Ascending aorta (tissue), 2 donors: ENCODE measurements at regions not wholly inside any gene's neighbourhood (a gene's known extent, or its start where the extent isn't known, plus 50 kb on each side); places are given as distances from the start of the nearest gene placed in this dataset.

Experiments
- DNase-seq, 2 donors: peaks; one replicate each; pipeline ENCODE4 v3.0.0-alpha.2; 2019; ENCODE audit warnings: low spot score in 2 of 2
- H3K27ac ChIP-seq, 2 donors: fragments of 200-600 bp; sonication (generic); one replicate each; pipeline ENCODE4 v1.5.1; 2016 to 2017; ENCODE audit warnings: mild to moderate bottlenecking in 1 of 2
- H3K27me3 ChIP-seq: fragments of 200-600 bp; sonication (generic); one replicate; pipeline ENCODE4 v1.5.1; 2017
- H3K36me3 ChIP-seq, 2 donors: fragments of 200-600 bp; sonication (generic); one replicate each; pipeline ENCODE4 v1.5.1; 2016
- H3K4me1 ChIP-seq, 2 donors: fragments of 200-600 bp; sonication (generic); one replicate each; pipeline ENCODE4 v1.5.1; 2016 to 2017; ENCODE audit warnings: mild to moderate bottlenecking in 1 of 2
- H3K4me3 ChIP-seq, 2 donors: fragments of 200-600 bp; sonication (generic); one replicate each; pipeline ENCODE4 v1.5.1; 2016 to 2017; ENCODE audit warnings: mild to moderate bottlenecking in 1 of 2
- H3K9me3 ChIP-seq, 2 donors: fragments of 200-600 bp; sonication (generic); one replicate each; pipeline ENCODE4 v1.5.1; 2016
- intact Hi-C: fragments of 100-400 bp; cut with DNase I; formaldehyde crosslinking; loops from one replicate; pipeline ENCODE4 v1.15.1; 2023
- TF ChIP-seq, protein P1 (sequence below), 3 experiments: fragments of 200-600 bp in 2 of 3; fragments of 450-650 bp in 1 of 3; sonication (generic) in 2 of 3; IDR thresholded peaks; one replicate each; pipeline ENCODE4 v1.5.1; 2016 to 2019; ENCODE audit warnings: antibody characterized with exemption in 3 of 3, mild to moderate bottlenecking in 1 of 3, moderate library complexity in 1 of 3

DNA sequence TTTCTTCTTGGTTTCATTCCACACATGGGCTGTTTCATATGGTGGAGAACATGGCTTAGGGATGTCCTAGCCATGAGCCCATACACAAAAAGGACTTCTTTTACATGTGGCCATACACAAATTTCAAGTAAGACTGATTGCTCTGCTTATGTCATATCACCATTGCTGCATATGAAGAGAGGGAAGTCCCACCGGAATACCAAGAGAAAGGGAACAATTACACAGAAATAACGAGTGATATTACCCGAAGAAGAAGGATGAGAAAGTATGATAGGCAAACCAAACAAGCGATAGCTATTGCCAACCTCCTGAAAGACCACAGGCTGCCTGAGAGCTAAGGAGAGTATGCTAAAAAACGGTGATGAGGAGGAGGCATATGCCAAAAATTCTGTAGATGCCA lies 70.5 kb upstream of the TNFRSF21 start:
- H3K27me3 ChIP-seq: no peaks in the 10 kb centered on the region
- no peaks in the 10 kb centered on the region for H3K4me1 ChIP-seq
- no peaks in the 10 kb centered on the region for H3K36me3 ChIP-seq
- TF ChIP-seq, protein P1, sequence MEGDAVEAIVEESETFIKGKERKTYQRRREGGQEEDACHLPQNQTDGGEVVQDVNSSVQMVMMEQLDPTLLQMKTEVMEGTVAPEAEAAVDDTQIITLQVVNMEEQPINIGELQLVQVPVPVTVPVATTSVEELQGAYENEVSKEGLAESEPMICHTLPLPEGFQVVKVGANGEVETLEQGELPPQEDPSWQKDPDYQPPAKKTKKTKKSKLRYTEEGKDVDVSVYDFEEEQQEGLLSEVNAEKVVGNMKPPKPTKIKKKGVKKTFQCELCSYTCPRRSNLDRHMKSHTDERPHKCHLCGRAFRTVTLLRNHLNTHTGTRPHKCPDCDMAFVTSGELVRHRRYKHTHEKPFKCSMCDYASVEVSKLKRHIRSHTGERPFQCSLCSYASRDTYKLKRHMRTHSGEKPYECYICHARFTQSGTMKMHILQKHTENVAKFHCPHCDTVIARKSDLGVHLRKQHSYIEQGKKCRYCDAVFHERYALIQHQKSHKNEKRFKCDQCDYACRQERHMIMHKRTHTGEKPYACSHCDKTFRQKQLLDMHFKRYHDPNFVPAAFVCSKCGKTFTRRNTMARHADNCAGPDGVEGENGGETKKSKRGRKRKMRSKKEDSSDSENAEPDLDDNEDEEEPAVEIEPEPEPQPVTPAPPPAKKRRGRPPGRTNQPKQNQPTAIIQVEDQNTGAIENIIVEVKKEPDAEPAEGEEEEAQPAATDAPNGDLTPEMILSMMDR (IDR thresholded peaks at IDR 0.05): no peak
- intact Hi-C loops: no loop called here
- no peak overlapping the region for H3K27ac ChIP-seq
- no peak overlapping the region for H3K4me3 ChIP-seq
- H3K9me3 ChIP-seq: no peaks in the 10 kb centered on the region
- no peak for DNase-seq

- intact Hi-C loops: no loop called here
- Histone ChIP-seq H3K4me3 (no peak overlapping the region), H3K36me3 (no peaks in the 10 kb centered on the region), H3K27me3 (no peaks in the 10 kb centered on the region), H3K9me3 (no peaks in the 10 kb centered on the region), H3K27ac (no peak overlapping the region), H3K4me1 (no peaks in the 10 kb centered on the region)
- TF ChIP-seq, protein P1 (IDR thresholded peaks at IDR 0.05): no peak
- no peak for DNase-seq
These were observed 71.3 kb upstream of the TNFRSF21 start for GRCh38 chr6:47381036-47381435.

DNA sequence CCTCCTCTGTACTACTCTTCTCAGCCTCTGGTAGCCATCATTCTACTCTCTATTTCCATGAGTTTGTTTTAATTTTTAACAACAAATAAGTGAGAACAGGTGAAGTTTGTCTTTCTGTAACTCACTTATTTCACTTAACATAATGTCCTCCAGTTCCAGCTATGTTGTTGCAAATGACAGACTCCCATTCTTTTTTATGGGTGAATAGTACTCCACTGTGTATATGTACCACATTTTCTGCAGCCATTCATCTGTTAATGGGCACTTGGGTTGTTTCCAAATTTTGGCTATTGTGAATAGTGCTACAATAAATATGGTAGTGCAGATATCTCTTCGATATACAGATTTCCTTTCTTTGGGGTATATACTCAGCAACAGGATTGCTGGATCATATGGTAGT lies 73.7 kb upstream of the TNFRSF21 start:
- Histone ChIP-seq H3K27ac (no peak overlapping the region), H3K4me1 (no peaks in the 10 kb centered on the region), H3K4me3 (no peak overlapping the region), H3K27me3 (no peaks in the 10 kb centered on the region), H3K36me3 (no peaks in the 10 kb centered on the region), H3K9me3 (no peaks in the 10 kb centered on the region)
- intact Hi-C loops: no loop called here
- DNase-seq: no peak
- TF ChIP-seq, protein P1 (IDR thresholded peaks at IDR 0.05): no peak

- no peak overlapping the region for H3K27ac ChIP-seq
- no peaks in the 10 kb centered on the region for H3K27me3 ChIP-seq
- H3K9me3 ChIP-seq: peaks cover 0 to 10% of the 10 kb centered on the region in 2 donors
- intact Hi-C loops: no loop called here
- TF ChIP-seq, protein P1 (IDR thresholded peaks at IDR 0.05): no peak
- no peaks in the 10 kb centered on the region for H3K36me3 ChIP-seq
- H3K4me3 ChIP-seq: no peak overlapping the region
- no peak for DNase-seq
- no peaks in the 10 kb centered on the region for H3K4me1 ChIP-seq
These were observed 82.0 kb upstream of the TNFRSF21 start for GRCh38 chr6:47391675-47392074.

DNA sequence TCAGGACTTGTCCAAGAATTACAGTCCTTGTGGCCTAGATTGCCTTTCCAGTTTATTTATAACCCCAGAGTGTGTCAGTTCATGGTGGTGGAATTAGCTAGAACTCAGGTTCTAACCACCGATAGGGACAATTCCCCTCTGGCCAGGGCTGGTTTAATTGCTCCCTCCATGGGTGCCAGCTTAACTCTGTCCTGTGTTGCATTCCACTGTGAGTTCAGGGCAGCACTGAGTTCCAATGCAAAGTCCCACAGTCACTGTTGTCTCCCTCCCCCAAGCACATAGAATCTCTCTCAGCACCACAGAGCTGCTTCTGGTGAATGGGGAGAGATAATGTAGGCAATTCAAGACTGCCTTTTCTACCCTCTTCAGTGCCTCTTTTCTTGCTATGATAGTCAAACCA lies 82.5 kb upstream of the TNFRSF21 start:
- intact Hi-C loops: no loop called here
- no peak overlapping the region for H3K27ac ChIP-seq
- no peaks in the 10 kb centered on the region for H3K36me3 ChIP-seq
- H3K9me3 ChIP-seq: peaks cover 0 to 10% of the 10 kb centered on the region in 2 donors
- TF ChIP-seq, protein P1 (IDR thresholded peaks at IDR 0.05): no peak
- no peaks in the 10 kb centered on the region for H3K27me3 ChIP-seq
- H3K4me1 ChIP-seq: no peaks in the 10 kb centered on the region
- DNase-seq: no peak
- no peak overlapping the region for H3K4me3 ChIP-seq

DNA sequence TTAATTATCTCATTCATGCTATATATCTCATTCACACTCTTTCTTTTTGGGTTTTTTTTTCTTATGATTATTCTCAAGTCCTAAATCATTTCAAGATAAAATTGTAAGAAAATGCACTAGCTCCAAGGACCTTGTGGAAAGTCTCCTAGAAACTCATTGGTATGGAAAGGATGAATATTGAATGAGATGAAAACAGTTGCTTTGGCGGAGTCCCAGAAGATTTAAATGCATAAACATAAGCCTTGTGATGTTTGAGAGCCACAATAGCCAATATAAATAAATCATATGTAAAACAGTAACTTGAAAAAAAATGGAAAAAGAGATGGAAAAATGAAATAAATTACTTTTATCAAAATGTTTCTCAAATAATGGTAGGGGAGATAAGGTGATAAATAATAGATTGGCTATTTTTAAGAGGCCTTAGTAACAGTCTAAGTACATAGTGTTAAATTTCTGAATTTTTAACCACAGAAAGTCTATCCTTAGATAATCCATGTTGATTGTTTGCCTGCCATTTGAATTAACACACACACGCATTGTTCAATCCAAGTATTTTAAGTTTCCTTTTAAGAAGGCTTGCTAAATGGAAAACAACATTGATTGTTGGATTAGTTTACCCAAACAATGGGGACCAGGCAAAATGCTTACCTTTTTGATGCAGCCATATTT lies 81.1 kb upstream of the CD2AP start:
- TF ChIP-seq, protein P1 (IDR thresholded peaks at IDR 0.05): no peak
- intact Hi-C loops: no loop called here
- Histone ChIP-seq H3K4me1 (no peaks in the 10 kb centered on the region), H3K4me3 (no peak overlapping the region), H3K27me3 (no peaks in the 10 kb centered on the region), H3K27ac (no peak overlapping the region), H3K36me3 (no peaks in the 10 kb centered on the region), H3K9me3 (peaks cover 0 to 3% of the 10 kb centered on the region in 2 donors)
- DNase-seq: no peak
